GM12873 (cell line): ENCODE measurements at regions not wholly inside any gene's neighbourhood (a gene's known extent, or its start where the extent isn't known, plus 50 kb on each side); places are given as distances from the start of the nearest gene placed in this dataset.

Source experiments
- TF ChIP-seq, protein P1 (sequence below): IDR thresholded peaks from 2 replicates; pipeline ENCODE4 v1.5.1; 2012; ENCODE audit warnings: low read depth, mild to moderate bottlenecking, moderate library complexity, low read length, control low read depth; ENCODE audit not compliant: insufficient read depth; ENCODE audit errors: missing control alignments

DNA sequence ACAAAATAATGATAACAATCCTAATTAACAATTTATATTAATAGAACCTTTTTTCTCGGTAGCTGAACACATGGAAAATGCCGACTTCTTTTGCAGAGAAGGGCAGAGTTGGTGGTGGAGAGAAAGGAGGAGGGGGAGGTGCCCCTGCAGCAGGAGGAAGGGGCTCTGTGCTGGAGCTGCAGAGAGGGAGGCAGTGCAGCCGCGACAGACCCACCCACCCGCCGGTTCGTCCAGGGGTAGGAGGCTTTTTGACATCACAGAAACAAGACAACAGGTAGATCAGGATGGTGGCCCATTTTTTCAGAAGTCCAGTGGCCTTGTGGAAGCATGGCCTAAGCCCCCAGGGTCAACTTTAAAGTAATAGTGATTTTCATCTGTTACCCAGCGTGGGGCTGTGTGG is 321.1 kb upstream of the SALL3 start:
- TF ChIP-seq, protein P1, sequence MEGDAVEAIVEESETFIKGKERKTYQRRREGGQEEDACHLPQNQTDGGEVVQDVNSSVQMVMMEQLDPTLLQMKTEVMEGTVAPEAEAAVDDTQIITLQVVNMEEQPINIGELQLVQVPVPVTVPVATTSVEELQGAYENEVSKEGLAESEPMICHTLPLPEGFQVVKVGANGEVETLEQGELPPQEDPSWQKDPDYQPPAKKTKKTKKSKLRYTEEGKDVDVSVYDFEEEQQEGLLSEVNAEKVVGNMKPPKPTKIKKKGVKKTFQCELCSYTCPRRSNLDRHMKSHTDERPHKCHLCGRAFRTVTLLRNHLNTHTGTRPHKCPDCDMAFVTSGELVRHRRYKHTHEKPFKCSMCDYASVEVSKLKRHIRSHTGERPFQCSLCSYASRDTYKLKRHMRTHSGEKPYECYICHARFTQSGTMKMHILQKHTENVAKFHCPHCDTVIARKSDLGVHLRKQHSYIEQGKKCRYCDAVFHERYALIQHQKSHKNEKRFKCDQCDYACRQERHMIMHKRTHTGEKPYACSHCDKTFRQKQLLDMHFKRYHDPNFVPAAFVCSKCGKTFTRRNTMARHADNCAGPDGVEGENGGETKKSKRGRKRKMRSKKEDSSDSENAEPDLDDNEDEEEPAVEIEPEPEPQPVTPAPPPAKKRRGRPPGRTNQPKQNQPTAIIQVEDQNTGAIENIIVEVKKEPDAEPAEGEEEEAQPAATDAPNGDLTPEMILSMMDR = no peak

DNA sequence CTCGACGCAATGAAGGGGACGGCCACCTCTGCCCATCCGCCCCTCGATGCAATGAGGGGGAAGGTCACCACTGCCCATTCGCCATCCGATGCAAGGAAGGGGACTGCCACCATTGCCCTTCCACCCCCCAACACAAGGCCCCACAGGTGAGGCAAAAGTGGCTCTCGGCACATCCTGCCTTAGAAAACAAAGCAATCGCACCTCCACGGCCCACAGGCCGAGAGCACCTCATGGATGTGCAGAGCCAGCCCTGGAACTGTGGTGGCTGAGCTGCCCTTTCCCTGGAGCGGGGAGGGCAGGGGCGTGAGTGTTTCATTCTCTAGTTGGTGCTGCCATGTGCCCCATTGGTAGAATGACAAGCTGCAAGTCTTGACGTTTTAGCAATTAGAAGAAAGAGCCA is 320.6 kb upstream of the SALL3 start:
- TF ChIP-seq, protein P1 = no peak

DNA sequence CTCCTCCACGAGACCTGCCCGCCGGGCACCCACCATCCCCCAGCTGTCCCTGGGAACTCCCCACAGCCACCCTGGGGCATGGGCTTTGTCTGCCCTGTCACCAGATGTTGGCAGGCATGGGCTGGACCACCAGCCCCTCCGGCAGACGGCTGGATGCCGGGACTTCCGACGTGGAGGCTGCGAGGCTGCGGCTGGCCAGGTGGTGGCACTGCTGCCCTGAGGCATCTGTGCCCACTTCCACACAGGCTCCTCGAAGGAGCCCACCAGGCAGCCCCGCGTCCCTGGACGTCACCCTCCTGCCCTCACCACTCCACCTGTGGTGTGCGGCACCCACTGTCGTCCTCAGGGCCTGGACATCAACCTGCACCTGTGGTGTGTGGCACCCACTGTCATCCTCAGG is 319.9 kb upstream of the SALL3 start:
- TF ChIP-seq, protein P1 = no peak

DNA sequence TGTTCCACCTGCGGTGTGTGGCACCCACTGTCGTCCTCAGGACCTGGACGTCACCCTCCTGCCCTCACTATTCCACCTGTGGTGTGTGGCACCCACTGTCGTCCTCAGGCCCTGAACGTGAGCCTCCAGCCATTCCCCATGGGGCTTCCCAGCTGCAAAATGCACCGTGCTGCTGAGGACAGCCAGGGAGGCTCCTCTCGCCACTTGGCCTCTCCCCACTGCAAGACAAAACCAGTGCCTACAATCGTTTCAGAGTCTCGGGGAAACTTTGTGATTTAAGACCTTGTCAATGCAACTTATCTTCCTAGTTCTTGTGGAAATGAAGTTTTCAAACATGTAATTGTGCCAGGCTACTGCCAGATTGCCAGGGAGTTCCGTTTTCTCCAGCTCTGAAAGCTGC is 319.3 kb upstream of the SALL3 start:
- TF ChIP-seq, protein P1 = no peak

DNA sequence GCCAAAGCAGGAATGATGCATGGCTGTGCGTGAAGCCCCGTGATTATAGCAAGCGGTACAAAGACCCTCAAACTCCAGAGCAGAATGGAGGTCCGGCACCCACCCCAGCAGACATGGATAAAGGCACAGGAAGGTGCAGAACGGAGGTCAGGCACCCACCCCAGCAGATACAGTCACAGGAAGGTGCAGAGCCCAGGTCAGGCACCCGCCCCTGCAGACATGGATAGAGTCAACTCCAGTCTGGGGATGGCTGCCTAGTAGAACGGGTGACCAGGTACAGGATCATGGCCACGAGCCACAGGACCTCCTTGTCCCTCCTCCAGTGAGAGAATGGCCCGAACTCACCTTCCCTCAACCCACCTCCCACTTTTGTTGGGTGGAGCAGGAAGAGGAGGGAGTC is 318.3 kb upstream of the SALL3 start:
- TF ChIP-seq, protein P1 = no peak

DNA sequence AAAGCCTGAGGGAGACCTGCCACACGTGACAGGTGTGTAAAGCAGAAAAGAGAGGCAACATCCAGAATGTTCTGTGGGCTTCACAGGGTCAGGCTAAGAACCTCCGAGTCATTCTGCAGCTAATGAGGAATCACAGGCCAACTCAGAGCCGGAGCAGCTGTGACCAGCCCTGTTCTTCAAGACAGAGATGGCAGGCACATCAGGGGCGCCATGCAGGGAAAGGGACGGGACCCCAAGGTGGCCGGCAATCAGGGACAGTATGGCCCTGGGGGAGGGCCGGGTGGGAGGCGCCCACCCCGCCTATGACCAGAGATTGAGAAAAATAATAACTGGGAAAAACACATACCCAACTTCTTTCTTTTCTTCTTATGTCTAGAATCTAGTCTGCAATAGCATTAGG is 316.7 kb upstream of the SALL3 start:
- TF ChIP-seq, protein P1 = no peak

DNA sequence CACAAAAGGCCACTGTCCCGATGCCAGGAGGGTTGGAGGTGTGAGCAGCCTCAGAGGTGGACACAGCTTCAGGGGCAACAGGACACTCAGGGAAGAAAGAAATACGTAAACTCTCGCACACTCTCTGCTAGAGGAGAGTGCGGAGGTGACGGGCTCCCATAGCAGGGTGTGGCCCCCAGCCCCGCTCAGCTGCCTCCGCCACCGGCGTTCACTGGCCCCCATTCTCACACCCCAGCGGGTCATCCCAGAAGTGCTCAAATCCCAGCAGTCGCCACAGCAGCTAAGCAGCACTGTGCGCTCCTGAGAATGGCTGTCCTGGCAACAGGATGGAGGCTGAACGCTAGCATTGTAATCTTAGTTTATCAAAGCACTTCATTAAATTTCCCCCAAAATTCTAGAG is 315.6 kb upstream of the SALL3 start:
- TF ChIP-seq, protein P1 = no peak

DNA sequence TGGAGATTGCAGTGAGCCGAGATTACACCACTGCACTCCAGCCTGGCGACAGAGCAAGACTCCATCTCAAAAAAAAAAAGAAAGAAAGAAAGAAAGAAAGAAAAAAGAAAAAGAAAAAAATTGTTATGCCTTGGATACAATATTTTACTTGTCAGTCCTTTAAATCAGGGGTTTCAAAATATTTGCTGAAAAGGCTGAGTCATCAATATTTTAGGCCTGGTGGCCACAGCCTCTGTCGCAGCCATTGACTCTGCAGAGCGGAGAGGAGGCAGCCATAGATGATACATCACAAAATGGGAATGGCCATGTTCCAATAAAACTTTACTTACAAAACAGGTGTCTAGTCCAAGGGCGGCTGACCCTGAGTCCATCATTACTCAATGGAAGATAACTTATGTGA is 314.8 kb upstream of the SALL3 start:
- TF ChIP-seq, protein P1 = no peak
